ENCODE measurements at regions not wholly inside any gene's neighbourhood (a gene's known extent, or its start where the extent isn't known, plus 50 kb on each side); places are given as distances from the start of the nearest gene placed in this dataset.

- TF ChIP-seq CTCF (conservative IDR thresholded peaks at IDR 0.05; ENCODE audit: low read length), result no peak
- TF ChIP-seq EZH2phosphoT487 (IDR thresholded peaks at IDR 0.05; ENCODE audit: borderline replicate concordance), result no peak
These were observed 586.9 kb upstream of the KIRREL3 start for GRCh38 chr11:127587511-127587910.
